Heart left ventricle (tissue), 16 donors: ENCODE measurements at regions not wholly inside any gene's neighbourhood (a gene's known extent, or its start where the extent isn't known, plus 50 kb on each side); places are given as distances from the start of the nearest gene placed in this dataset.

Experiments
- ATAC-seq, 4 donors: fragments of 200-7000 bp; cut with Tn5 transposase; one replicate each; pipeline ENCODE4 v1.9.1; 2020 to 2022; ENCODE audit warnings: moderate library complexity in 4 of 4, mild to moderate bottlenecking in 3 of 4, moderate number of reproducible peaks in 1 of 4
- DNase-seq, 5 donors: peaks; one replicate each; pipeline ENCODE4 v3.0.0-alpha.2; 2020
- H3K27ac ChIP-seq, 12 donors: fragments of 200-600 bp; sonication (generic) in 4 of 12; one replicate each; pipeline versions ENCODE4 v1.5.0 to v1.8.0; 2016 to 2022; ENCODE audit warnings: mild to moderate bottlenecking in 2 of 12
- H3K27me3 ChIP-seq, 9 donors: fragments of 200-600 bp; sonication (generic) in 2 of 9; one replicate each; pipeline versions ENCODE4 v1.5.1 to v1.8.0; 2016 to 2022; ENCODE audit warnings: mild to moderate bottlenecking in 3 of 9
- H3K36me3 ChIP-seq, 9 donors: fragments of 200-600 bp; sonication (generic) in 2 of 9; one replicate each; pipeline versions ENCODE4 v1.5.0 to v1.8.0; 2018 to 2022; ENCODE audit warnings: mild to moderate bottlenecking in 2 of 9
- H3K4me1 ChIP-seq, 12 donors: fragments of 200-600 bp; sonication (generic) in 4 of 12; one replicate each; pipeline versions ENCODE4 v1.5.0 to v1.8.0; 2016 to 2022; ENCODE audit warnings: mild to moderate bottlenecking in 3 of 12
- H3K4me3 ChIP-seq, 12 donors: fragments of 200-600 bp; sonication (generic) in 4 of 12; one replicate each; pipeline versions ENCODE4 v1.5.0 to v1.8.0; 2017 to 2022; ENCODE audit warnings: mild to moderate bottlenecking in 9 of 12, moderate library complexity in 4 of 12
- H3K9me3 ChIP-seq, 12 donors: fragments of 200-600 bp; sonication (generic) in 4 of 12; one replicate each; pipeline versions ENCODE4 v1.5.0 to v1.8.0; 2016 to 2022; ENCODE audit warnings: mild to moderate bottlenecking in 1 of 12
- CTCF ChIP-seq, 12 donors: fragments of 200-600 bp; sonication (generic) in 4 of 12; IDR thresholded peaks; one replicate each; pipeline versions ENCODE4 v1.5.0 to v1.8.0; 2018 to 2022; ENCODE audit warnings: antibody characterized with exemption in 12 of 12, mild to moderate bottlenecking in 5 of 12
- POLR2A ChIP-seq, 2 donors: fragments of 450-650 bp; IDR thresholded peaks; one replicate each; pipeline ENCODE4 v1.6.1; 2017; ENCODE audit warnings: antibody characterized with exemption in 2 of 2, mild to moderate bottlenecking in 2 of 2, moderate library complexity in 2 of 2
- WGBS, 4 donors: extraction: QIAGEN DNeasy Blood & Tissue Kit in 2 of 4; methylation state at CpG; one replicate each; pipeline versions ENCODE4 v1.1.5 to v1.1.7; 2013 to 2018; 5-methylcytosine and 5-hydroxymethylcytosine counted together
- intact Hi-C, 10 donors: fragments of 100-400 bp; cut with DNase I; formaldehyde crosslinking; loops; one replicate each; pipeline versions ENCODE4 v1.11.1 to v1.14.2; 2022
- donor health status: ischemic (EF 13 %, LVEDD 7.1; RV severe dilation, severe dysfunction).
- donor health status: healthy with polysubstance abuse.
- donor health status: DM: no; HTN: yes; CAD: no.
- donor health status: DM: no; HTN: no; CAD: no.
- donor health status: ischemic (EF 25% LVEDD 6.9; RV normal size, moderate dysfunction).
- donor health status: ischemic (EF 25% LVEDD 5.7; RV mildly dilated, moderate dysfunction).
- donor health status: healthy.
- donor health status: DM: yes; HTN: yes; CAD: no.
- donor health status: ischemic (EF 35%, LVEDD 5.7; RV mildly dilated, moderate dysfunction).
- donor health status: nonischemic (EF 11% LVEDD 7.7; RV severe dilation, severe dysfunction).
- donor health status: DM: yes; HTN: yes; CAD: no.
- donor health status: PGD.
- donor health status: ischemic (EF 29% LVEDD 5.4; RV normal size, mild dysfunction).
- donor health status: nonischemic (EF 23%, LVEDD 6.1; RV moderate dilation, normal function).

GRCh38 chr5:81819556-81820317 lies 68.8 kb upstream of the SSBP2 start:
- no peak overlapping the region for H3K27ac ChIP-seq
- H3K9me3 ChIP-seq, result no peaks in the 10 kb centered on the region
- no peak for TF ChIP-seq CTCF (IDR thresholded peaks at IDR 0.05)
- TF ChIP-seq POLR2A (IDR thresholded peaks at IDR 0.05), result no peak
- H3K36me3 ChIP-seq, result no peaks in the 10 kb centered on the region
- DNase-seq (no peak), ATAC-seq (no peak)
- intact Hi-C loops, result no loop called here
- whole genome bisulfite sequencing, 4 donors, result 78 to 92% (median 90%) methylated on average over 6 of the region's 6 CpGs
- H3K27me3 ChIP-seq, result no peaks in the 10 kb centered on the region
- no peak overlapping the region for H3K4me3 ChIP-seq
- peaks cover 0 to 27% (median 0%) of the 10 kb centered on the region in 12 donors for H3K4me1 ChIP-seq

DNA sequence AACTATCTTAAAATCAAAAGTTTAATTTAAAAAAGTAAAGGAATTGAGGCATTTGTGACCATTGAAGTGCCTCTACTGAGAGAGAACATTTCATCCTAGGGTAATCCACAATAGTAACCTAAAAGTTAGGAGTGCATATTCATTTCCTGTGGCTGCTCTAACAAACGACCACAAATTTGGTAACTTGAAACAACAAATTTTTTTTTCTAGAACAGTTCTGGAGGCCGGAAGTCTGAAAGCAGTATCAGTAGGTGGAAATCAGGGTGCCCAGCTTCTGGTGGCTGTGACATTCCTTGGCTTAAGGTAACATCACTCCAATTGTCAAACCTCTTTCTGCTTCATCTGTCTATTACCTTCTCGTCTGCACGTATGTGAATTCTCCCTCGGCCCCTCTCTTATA lies 67.1 kb upstream of the SSBP2 start:
- DNase-seq (no peak), ATAC-seq (no peak)
- 75 to 82% (median 75%) methylated on average over 5 of the region's 5 CpGs for WGBS, 4 donors

GRCh38 chr5:81817086-81817485 lies 66.2 kb upstream of the SSBP2 start:
- TF ChIP-seq POLR2A (IDR thresholded peaks at IDR 0.05) (no peak), CTCF (IDR thresholded peaks at IDR 0.05) (no peak)
- intact Hi-C loops, result no loop called here
- DNase-seq (no peak), ATAC-seq (no peak)
- Histone ChIP-seq H3K36me3 (no peaks in the 10 kb centered on the region), H3K9me3 (no peaks in the 10 kb centered on the region), H3K27me3 (no peaks in the 10 kb centered on the region), H3K27ac (no peak overlapping the region), H3K4me1 (peaks cover 0 to 27% (median 0%) of the 10 kb centered on the region in 12 donors), H3K4me3 (no peak overlapping the region)
- 89 to 95% (median 93%) methylated on average over 3 of the region's 3 CpGs for WGBS, 4 donors

More for the DNA sequence above, 67.1 kb upstream of the SSBP2 start:
- Histone ChIP-seq H3K27ac (no peak overlapping the region), H3K4me3 (no peak overlapping the region), H3K9me3 (no peaks in the 10 kb centered on the region), H3K27me3 (no peaks in the 10 kb centered on the region), H3K36me3 (no peaks in the 10 kb centered on the region), H3K4me1 (peaks cover 0 to 27% (median 0%) of the 10 kb centered on the region in 12 donors)
- intact Hi-C loops, result no loop called here
- TF ChIP-seq POLR2A (IDR thresholded peaks at IDR 0.05), result no peak
- TF ChIP-seq CTCF (IDR thresholded peaks at IDR 0.05), result no peak

- ATAC-seq (no peak), DNase-seq (no peak)
- peaks cover 0 to 22% (median 0%) of the 10 kb centered on the region in 12 donors for H3K4me1 ChIP-seq
- 94 to 97% (median 96%) methylated on average over 3 of the region's 3 CpGs for WGBS, 4 donors
- H3K9me3 ChIP-seq, result no peaks in the 10 kb centered on the region
- no peaks in the 10 kb centered on the region for H3K36me3 ChIP-seq
- no peak overlapping the region for H3K27ac ChIP-seq
- H3K4me3 ChIP-seq, result no peak overlapping the region
- TF ChIP-seq CTCF (IDR thresholded peaks at IDR 0.05), result no peak
- no peak for TF ChIP-seq POLR2A (IDR thresholded peaks at IDR 0.05)
- intact Hi-C loops, result no loop called here
- no peaks in the 10 kb centered on the region for H3K27me3 ChIP-seq
Observed at GRCh38 chr5:81815321-81815720, 64.4 kb upstream of the SSBP2 start.
